Cardiac muscle cell (in vitro differentiated cells and primary cell): ENCODE measurements at regions not wholly inside any gene's neighbourhood (a gene's known extent, or its start where the extent isn't known, plus 50 kb on each side); places are given as distances from the start of the nearest gene placed in this dataset.
"Not testable (repeated sequence)": the region's sequence is repeated elsewhere in the genome, so short reads cannot be mapped to it uniquely, and the experiment has no call there.

Experiments used
- DNase-seq, 2 donors: peaks; one replicate each; pipeline versions ENCODE4 v3.0.0 to v3.0.0-alpha.2; 2010 to 2017; ENCODE audit warnings: low read depth in 1 of 2, low spot score in 1 of 2
- H3K27ac ChIP-seq: fragments of 200-600 bp; sonication (generic); 2 replicates; pipeline ENCODE4 v1.5.1; 2016
- H3K27me3 ChIP-seq: fragments of 200-600 bp; sonication (generic); 2 replicates; pipeline ENCODE4 v1.6.0; 2016; ENCODE audit warnings: control low read depth
- H3K36me3 ChIP-seq: fragments of 200-600 bp; sonication (generic); 2 replicates; pipeline ENCODE4 v1.5.1; 2016; ENCODE audit warnings: control low read depth
- H3K4me1 ChIP-seq: fragments of 200-600 bp; sonication (generic); 2 replicates; pipeline ENCODE4 v1.8.1; 2017; ENCODE audit warnings: low read depth, mild to moderate bottlenecking, mixed run types
- H3K4me3 ChIP-seq: fragments of 200-600 bp; sonication (generic); 2 replicates; pipeline ENCODE4 v1.5.1; 2016; ENCODE audit warnings: mild to moderate bottlenecking
- H3K9me3 ChIP-seq: fragments of 200-600 bp; sonication (generic); 2 replicates; pipeline ENCODE4 v1.5.1; 2017; ENCODE audit warnings: low read depth, mild to moderate bottlenecking, control low read depth
- TF ChIP-seq, protein P1 (sequence below): IDR thresholded peaks from 2 replicates; pipeline ENCODE4 v1.5.1; 2012; ENCODE audit warnings: low read depth, mild to moderate bottlenecking, low read length

- not testable (repeated sequence) for H3K27me3 ChIP-seq, H3K36me3 ChIP-seq, DNase-seq, H3K4me1 ChIP-seq, H3K27ac ChIP-seq, H3K4me3 ChIP-seq, H3K9me3 ChIP-seq
Measured at GRCh38 chr12:64552510-64552909, 57.8 kb upstream of the RASSF3 start.

DNA sequence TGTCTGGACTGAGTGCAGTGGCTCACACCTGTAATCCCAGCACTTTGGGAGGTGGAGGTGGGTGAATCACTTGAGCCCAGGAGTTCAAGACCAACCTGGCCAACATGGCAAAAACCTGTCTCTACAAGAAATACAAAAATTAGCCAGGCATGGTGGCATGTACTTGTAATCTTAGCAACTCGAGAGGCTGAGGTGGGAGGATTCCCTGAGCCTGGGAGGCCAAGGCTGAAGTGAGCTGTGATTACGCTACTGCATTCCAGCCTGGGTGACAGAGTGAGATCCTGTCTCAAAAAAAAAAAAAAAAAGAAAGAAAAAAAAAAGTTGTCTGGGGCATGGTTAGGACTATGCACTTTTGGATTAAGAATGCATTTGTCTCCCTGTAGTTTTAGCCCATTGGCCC, 56.6 kb upstream of the RASSF3 start:
- not testable (repeated sequence) for H3K4me1 ChIP-seq, H3K27me3 ChIP-seq

DNA sequence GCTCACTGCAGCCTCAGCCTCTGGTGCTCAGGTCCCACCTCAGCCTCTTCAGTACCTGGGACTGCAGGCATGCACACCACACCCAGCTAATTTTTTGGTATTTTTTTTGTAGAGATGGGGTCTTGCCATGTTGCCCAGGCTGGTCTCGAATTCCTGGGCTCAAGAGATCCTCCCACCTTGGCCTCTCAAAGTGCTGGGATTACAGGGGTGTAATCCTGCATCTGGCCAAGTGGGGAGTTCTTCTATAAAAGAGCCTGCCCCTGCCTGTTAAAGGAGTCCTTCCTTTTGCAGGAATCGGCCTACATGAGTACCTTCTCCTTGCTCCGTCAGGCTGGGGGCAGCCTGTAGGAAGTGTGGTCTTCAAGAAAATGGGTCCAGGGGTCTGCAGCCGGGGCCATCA, 54.1 kb upstream of the RASSF3 start:
- H3K27me3 ChIP-seq, result no peaks in the 10 kb centered on the region
- H3K27ac ChIP-seq, result no peak overlapping the region
- DNase-seq, result no peak
- H3K4me1 ChIP-seq, result no peaks in the 10 kb centered on the region
- TF ChIP-seq, protein P1, sequence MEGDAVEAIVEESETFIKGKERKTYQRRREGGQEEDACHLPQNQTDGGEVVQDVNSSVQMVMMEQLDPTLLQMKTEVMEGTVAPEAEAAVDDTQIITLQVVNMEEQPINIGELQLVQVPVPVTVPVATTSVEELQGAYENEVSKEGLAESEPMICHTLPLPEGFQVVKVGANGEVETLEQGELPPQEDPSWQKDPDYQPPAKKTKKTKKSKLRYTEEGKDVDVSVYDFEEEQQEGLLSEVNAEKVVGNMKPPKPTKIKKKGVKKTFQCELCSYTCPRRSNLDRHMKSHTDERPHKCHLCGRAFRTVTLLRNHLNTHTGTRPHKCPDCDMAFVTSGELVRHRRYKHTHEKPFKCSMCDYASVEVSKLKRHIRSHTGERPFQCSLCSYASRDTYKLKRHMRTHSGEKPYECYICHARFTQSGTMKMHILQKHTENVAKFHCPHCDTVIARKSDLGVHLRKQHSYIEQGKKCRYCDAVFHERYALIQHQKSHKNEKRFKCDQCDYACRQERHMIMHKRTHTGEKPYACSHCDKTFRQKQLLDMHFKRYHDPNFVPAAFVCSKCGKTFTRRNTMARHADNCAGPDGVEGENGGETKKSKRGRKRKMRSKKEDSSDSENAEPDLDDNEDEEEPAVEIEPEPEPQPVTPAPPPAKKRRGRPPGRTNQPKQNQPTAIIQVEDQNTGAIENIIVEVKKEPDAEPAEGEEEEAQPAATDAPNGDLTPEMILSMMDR, result no peak
- no peaks in the 10 kb centered on the region for H3K36me3 ChIP-seq
- H3K9me3 ChIP-seq, result no peaks in the 10 kb centered on the region
- no peak overlapping the region for H3K4me3 ChIP-seq

More for the DNA sequence above, 56.6 kb upstream of the RASSF3 start:
- not testable (repeated sequence) for H3K9me3 ChIP-seq, DNase-seq, H3K27ac ChIP-seq, H3K4me3 ChIP-seq, H3K36me3 ChIP-seq

DNA sequence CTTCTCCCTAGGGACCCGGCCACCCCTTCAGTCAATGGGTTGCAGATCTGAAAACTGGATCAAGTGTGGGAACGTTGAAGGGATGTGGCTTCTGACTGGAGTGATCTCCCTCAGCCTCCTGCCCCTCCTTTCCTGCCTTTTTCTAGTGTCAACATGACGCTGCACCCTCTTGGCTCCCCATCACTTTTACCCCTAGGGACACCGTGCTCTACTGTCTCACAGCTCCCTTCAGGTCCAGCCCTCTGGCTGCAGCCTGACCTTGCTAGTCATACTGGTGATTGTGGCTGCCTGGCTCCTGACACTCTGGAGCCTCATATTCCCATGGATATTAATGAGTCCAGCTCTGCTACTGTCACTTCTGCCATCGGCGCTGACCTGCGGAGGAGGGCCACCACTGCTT, 51.5 kb upstream of the RASSF3 start:
- DNase-seq, result no peak

GRCh38 chr12:64560396-64561301, 49.6 kb upstream of the RASSF3 start:
- H3K27me3 ChIP-seq, result no peaks in the 10 kb centered on the region
- DNase-seq, result peak in 1 of 2 donors; percentile 90
- H3K4me1 ChIP-seq, result no peaks in the 10 kb centered on the region
- H3K9me3 ChIP-seq, result no peaks in the 10 kb centered on the region
- TF ChIP-seq, protein P1, result no peak
- H3K27ac ChIP-seq, result no peak overlapping the region
- H3K36me3 ChIP-seq, result no peaks in the 10 kb centered on the region
- H3K4me3 ChIP-seq, result no peak overlapping the region

More for the DNA sequence above, 51.5 kb upstream of the RASSF3 start:
- H3K27me3 ChIP-seq, result no peaks in the 10 kb centered on the region
- H3K36me3 ChIP-seq, result no peaks in the 10 kb centered on the region
- no peaks in the 10 kb centered on the region for H3K4me1 ChIP-seq
- TF ChIP-seq, protein P1, result no peak
- no peaks in the 10 kb centered on the region for H3K9me3 ChIP-seq
- H3K27ac ChIP-seq, result no peak overlapping the region
- H3K4me3 ChIP-seq, result no peak overlapping the region
